AG04450 (cell line): ENCODE measurements at regions not wholly inside any gene's neighbourhood (a gene's known extent, or its start where the extent isn't known, plus 50 kb on each side); places are given as distances from the start of the nearest gene placed in this dataset.

Experiments
- CTCF ChIA-PET: fragments of 300-600, 350-600 bp; formaldehyde crosslinking; extraction: SDS; loops from one replicate; lab custom pipeline; 2022; ENCODE audit warnings: antibody characterized with exemption, inconsistent platforms; lab: Charles Lee
- POLR2A ChIA-PET: fragments of 350-600 bp; formaldehyde crosslinking; extraction: SDS; loops from one replicate; lab custom pipeline; 2021; ENCODE audit warnings: antibody characterized with exemption, inconsistent platforms; lab: Yijun Ruan, JAX
- DNase-seq: peaks from one replicate; pipeline ENCODE4 v3.0.0-alpha.2; 2011; ENCODE audit warnings: low read depth, low spot score
- H3K27ac ChIP-seq: one replicate; pipeline ENCODE4 v1.5.1; 2012; ENCODE audit warnings: low read depth, low read length, control low read depth
- H3K27me3 ChIP-seq: one replicate; pipeline ENCODE4 v1.6.0; 2012; ENCODE audit warnings: low read length; ENCODE audit not compliant: control insufficient read depth, insufficient read depth
- H3K4me3 ChIP-seq: 2 replicates; pipeline ENCODE4 v1.5.1; 2011; ENCODE audit warnings: mild to moderate bottlenecking, low read depth, low read length, control low read depth
- H3K9me3 ChIP-seq: 2 replicates; pipeline ENCODE4 v1.5.1; 2012; ENCODE audit warnings: low read length; ENCODE audit not compliant: control insufficient read depth, insufficient read depth
- CTCF ChIP-seq: IDR thresholded peaks from 2 replicates; pipeline ENCODE4 v1.5.1; 2011; ENCODE audit warnings: low read depth, low read length, control low read depth, inconsistent platforms

DNA sequence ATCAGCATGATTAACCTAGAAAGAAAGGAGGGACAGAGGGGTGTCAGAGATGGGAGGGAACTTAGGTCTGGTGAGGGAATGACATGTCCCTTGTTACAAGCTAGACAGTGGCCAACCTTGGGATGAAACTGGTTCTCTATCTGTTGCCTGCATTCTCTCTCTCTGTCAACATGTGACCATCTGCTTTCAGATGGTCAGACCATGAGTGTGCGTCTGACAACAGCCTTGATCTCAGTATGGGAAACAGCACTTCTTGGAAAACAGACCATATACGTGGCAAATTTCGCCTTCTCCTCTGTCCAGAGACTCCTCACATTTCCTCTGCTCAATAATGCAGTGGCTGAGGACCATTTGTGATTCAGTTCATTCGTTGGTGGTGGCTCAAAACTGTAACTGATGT is 845.9 kb downstream of the TYW1 start:
- POLR2A ChIA-PET: no interaction called here
- H3K27me3 ChIP-seq: no peaks in the 10 kb centered on the region
- H3K27ac ChIP-seq: no peak overlapping the region
- CTCF ChIA-PET: no interaction called here
- peaks cover 23% of the 10 kb centered on the region for H3K9me3 ChIP-seq
- TF ChIP-seq CTCF: no peak
- no peak overlapping the region for H3K4me3 ChIP-seq
- no peak for DNase-seq

DNA sequence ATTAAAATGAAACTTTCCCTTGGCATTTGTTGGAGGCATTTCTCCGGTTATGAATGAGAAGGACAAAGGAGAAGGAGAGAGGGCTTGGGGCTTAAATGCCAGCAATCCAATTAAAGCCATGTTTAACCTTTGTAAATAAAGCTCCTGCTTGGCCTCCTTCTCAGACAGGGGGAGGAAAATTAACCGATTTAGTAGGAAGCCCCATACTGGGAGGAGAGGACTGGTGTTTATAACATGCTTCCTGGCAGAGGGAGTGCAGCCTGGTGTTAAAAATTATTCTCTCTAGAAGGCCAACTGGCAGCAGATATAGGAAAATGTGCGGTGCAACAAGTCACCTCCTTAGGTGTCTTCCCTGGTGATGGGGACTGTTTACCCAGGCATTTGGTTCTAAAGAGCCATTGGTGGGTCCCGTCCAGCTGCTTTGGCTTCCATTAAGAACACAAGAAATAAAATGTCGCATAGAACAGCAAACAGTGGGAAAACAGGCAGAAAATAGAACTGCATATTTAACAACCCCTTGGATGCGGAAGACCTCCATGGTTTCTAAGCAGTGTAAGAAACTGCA is 846.5 kb downstream of the TYW1 start:
- TF ChIP-seq CTCF: no peak
- peaks cover 23% of the 10 kb centered on the region for H3K9me3 ChIP-seq
- H3K27ac ChIP-seq: no peak overlapping the region
- CTCF ChIA-PET: no interaction called here
- POLR2A ChIA-PET: no interaction called here
- H3K27me3 ChIP-seq: no peaks in the 10 kb centered on the region
- H3K4me3 ChIP-seq: no peak overlapping the region
- no peak for DNase-seq

GRCh38 chr7:67843615-67844014 is 847.0 kb downstream of the TYW1 start:
- TF ChIP-seq CTCF: no peak

DNA sequence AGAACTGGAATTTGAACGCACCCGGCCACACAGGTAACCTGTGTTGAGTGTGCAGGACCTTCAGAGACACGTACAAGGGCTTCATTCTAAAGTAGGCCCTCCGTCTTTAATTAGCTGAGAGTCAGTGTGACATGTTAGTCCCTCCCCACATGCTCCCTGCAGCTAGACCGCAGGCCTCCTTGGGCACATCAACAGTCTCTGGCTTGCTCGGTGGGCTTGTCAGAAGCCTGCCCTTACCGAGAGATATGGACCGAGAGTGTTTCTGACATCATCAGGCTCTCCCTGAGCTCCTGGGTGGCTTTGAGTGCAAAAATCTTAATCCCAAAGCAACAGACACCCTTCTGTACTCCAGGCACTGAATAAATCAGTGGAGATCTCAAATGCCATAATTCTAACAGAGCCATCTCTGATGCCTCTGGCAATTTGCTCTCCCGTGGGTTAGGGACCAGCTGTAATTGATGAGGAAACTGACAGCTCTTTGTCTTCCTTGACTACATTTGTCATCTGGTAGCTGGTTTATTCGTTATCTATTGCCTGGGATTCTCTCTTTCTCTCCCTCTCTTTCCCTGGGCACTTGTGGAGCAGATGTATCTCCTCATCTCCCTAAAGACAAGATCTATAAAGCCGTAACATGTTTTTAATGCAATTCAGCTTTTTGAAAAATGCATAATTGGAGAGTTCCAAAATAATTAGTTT is 850.6 kb downstream of the TYW1 start:
- ChIA-PET POLR2A (no interaction called here), CTCF (interaction anchor here (0.6 kb wide), 1 partner anchor 813 kb away, joined by 4 read pairs; no protein-coding TSS in a partner anchor)
- H3K27ac ChIP-seq: no peak overlapping the region
- DNase-seq: no peak
- no peak for TF ChIP-seq CTCF
- H3K9me3 ChIP-seq: peaks cover 28% of the 10 kb centered on the region
- H3K27me3 ChIP-seq: no peaks in the 10 kb centered on the region
- H3K4me3 ChIP-seq: no peak overlapping the region

More at GRCh38 chr7:67843615-67844014, 847.0 kb downstream of the TYW1 start:
- peaks cover 23% of the 10 kb centered on the region for H3K9me3 ChIP-seq
- POLR2A ChIA-PET: no interaction called here
- no peak for DNase-seq
- CTCF ChIA-PET: no interaction called here
- no peak overlapping the region for H3K27ac ChIP-seq
- no peaks in the 10 kb centered on the region for H3K27me3 ChIP-seq
- H3K4me3 ChIP-seq: no peak overlapping the region
